ENCODE measurements at regions not wholly inside any gene's neighbourhood (a gene's known extent, or its start where the extent isn't known, plus 50 kb on each side); places are given as distances from the start of the nearest gene placed in this dataset.

DNA sequence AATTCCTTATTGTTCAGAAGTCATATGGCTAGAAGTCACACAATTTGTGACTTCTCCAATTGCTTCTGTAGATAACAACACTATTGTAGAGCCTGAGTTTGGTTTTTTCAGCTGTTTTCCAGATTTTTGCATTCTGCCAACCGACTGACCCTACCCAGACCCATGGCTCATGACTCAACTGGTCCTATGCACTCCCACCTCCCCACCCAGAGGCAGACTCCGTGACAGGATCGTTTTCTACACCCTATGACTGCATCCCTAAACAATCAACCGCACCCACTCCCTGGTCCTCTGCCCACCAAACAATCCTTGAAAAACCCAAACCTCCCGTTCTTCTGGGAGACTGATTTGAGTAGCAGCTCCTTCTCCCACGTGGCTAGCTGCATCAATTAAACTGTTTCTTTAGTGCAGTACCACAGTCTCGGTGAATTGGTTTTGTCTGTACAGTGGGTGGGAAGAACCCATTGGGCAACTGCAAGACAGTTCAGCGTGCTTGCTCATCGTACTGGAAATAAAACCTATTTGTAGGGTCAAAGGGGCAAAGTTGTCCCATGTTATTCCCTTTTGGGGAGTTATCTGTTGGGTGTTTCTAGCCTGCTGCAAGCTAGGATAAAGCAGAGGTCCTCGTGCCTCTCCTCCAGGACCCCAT lies 150.3 kb upstream of the FAM20C start:
- H3K9me3 Mint-ChIP-seq, result no peaks in the 10 kb centered on the region
- no peaks in the 10 kb centered on the region for H3K36me3 Mint-ChIP-seq (ENCODE audit: low read depth)
- H3K4me3 Mint-ChIP-seq, result no peak overlapping the region
- peaks cover 12% of the 10 kb centered on the region for H3K27me3 Mint-ChIP-seq (ENCODE audit: low read depth, poor library complexity)
- no peak overlapping the region for H3K27ac Mint-ChIP-seq
- TF ChIP-seq, protein P1, sequence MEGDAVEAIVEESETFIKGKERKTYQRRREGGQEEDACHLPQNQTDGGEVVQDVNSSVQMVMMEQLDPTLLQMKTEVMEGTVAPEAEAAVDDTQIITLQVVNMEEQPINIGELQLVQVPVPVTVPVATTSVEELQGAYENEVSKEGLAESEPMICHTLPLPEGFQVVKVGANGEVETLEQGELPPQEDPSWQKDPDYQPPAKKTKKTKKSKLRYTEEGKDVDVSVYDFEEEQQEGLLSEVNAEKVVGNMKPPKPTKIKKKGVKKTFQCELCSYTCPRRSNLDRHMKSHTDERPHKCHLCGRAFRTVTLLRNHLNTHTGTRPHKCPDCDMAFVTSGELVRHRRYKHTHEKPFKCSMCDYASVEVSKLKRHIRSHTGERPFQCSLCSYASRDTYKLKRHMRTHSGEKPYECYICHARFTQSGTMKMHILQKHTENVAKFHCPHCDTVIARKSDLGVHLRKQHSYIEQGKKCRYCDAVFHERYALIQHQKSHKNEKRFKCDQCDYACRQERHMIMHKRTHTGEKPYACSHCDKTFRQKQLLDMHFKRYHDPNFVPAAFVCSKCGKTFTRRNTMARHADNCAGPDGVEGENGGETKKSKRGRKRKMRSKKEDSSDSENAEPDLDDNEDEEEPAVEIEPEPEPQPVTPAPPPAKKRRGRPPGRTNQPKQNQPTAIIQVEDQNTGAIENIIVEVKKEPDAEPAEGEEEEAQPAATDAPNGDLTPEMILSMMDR (IDR thresholded peaks at IDR 0.05), result no peak
- no peak for DNase-seq
- H3K4me1 Mint-ChIP-seq, result peaks cover 20% of the 10 kb centered on the region

DNA sequence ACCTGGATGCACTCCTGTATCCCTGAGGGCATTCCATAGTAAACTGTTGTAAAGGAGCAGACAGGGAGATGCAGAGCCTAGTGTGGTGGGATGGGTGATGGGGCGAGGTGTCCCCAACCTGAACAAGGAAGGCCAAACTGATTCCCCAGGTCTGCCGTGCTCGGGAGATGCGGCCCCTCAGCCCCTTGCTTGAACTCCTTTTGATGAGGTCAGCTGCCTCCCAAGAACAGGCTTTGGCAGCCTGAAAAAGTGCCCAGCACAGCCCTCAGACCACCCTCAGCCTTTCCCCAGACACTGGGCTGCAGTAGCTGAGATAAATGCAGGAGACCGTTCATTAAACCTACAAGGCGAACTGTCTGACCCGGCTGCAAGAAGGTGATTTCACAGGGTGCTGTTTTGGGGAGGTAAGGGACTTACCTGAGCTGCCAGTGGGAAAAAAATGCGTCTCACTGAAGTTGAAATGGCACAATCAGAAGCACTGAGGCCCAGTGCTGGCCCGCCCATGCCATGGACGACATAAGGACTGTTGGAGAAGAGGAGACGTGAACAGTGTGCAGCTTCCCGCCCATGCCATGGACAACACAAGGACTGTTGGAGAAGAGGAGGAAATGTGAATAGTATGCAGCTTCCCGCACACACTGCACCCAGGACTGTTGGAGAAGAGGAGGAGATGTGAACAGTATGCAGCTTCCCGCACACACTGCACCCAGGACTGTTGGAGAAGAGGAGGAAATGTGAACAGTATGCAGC lies 148.4 kb upstream of the FAM20C start:
- peaks cover 12% of the 10 kb centered on the region for H3K27me3 Mint-ChIP-seq (ENCODE audit: low read depth, poor library complexity)
- no peak overlapping the region for H3K4me3 Mint-ChIP-seq
- no peaks in the 10 kb centered on the region for H3K36me3 Mint-ChIP-seq (ENCODE audit: low read depth)
- no peaks in the 10 kb centered on the region for H3K9me3 Mint-ChIP-seq
- peaks cover 20% of the 10 kb centered on the region for H3K4me1 Mint-ChIP-seq
- TF ChIP-seq, protein P1 (IDR thresholded peaks at IDR 0.05), result no peak
- no peak for DNase-seq
- no peak overlapping the region for H3K27ac Mint-ChIP-seq

DNA sequence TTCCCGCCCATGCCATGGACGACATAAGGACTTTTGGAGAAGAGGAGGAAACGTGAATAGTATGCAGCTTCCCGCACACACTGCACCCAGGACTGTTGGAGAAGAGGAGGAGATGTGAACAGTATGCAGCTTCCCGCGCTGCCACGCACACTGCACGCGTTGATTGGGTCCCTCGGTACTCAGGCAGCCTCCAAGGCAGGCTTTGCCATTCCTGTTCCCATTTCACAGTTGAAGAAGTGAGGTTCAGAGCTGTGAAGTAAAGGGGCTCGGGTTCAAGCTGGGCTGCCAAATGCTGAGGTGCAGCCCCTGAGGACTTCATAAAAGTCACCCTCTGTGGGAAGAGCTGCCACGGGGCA lies 147.9 kb upstream of the FAM20C start:
- no peak for DNase-seq
- H3K27me3 Mint-ChIP-seq (ENCODE audit: low read depth, poor library complexity), result peaks cover 12% of the 10 kb centered on the region
- H3K36me3 Mint-ChIP-seq (ENCODE audit: low read depth), result no peaks in the 10 kb centered on the region
- TF ChIP-seq, protein P1 (IDR thresholded peaks at IDR 0.05), result no peak
- no peak overlapping the region for H3K27ac Mint-ChIP-seq
- no peaks in the 10 kb centered on the region for H3K9me3 Mint-ChIP-seq
- peaks cover 20% of the 10 kb centered on the region for H3K4me1 Mint-ChIP-seq
- H3K4me3 Mint-ChIP-seq, result no peak overlapping the region

GRCh38 chr7:45106-46090 lies 147.0 kb upstream of the FAM20C start:
- no peaks in the 10 kb centered on the region for H3K36me3 Mint-ChIP-seq (ENCODE audit: low read depth)
- no peak overlapping the region for H3K27ac Mint-ChIP-seq
- TF ChIP-seq, protein P1 (IDR thresholded peaks at IDR 0.05), result no peak
- H3K9me3 Mint-ChIP-seq, result peaks cover 8% of the 10 kb centered on the region
- DNase-seq, result no peak
- H3K4me1 Mint-ChIP-seq, result peaks cover 20% of the 10 kb centered on the region
- H3K27me3 Mint-ChIP-seq (ENCODE audit: low read depth, poor library complexity), result peaks cover 19% of the 10 kb centered on the region
- H3K4me3 Mint-ChIP-seq, result no peak overlapping the region

GRCh38 chr7:46123-46829 lies 146.1 kb upstream of the FAM20C start:
- Mint-ChIP-seq H3K27me3 (ENCODE audit: low read depth, poor library complexity) (peaks cover 18% of the 10 kb centered on the region), H3K36me3 (ENCODE audit: low read depth) (no peaks in the 10 kb centered on the region), H3K4me1 (peaks cover 15% of the 10 kb centered on the region), H3K9me3 (peaks cover 10% of the 10 kb centered on the region), H3K27ac (no peak overlapping the region), H3K4me3 (no peak overlapping the region)
- DNase-seq, result no peak
- TF ChIP-seq, protein P1 (IDR thresholded peaks at IDR 0.05), result no peak

Data from nephron progenitor cell (in vitro differentiated cells).